ENCODE measurements at regions not wholly inside any gene's neighbourhood (a gene's known extent, or its start where the extent isn't known, plus 50 kb on each side); places are given as distances from the start of the nearest gene placed in this dataset.

GRCh38 chr3:107216711-107217110, 160.5 kb upstream of the CCDC54 start:
- DNase-seq: no peak
- Histone ChIP-seq H3K4me3 (no peak overlapping the region), H3K27ac (no peak overlapping the region), H3K4me1 (no peaks in the 10 kb centered on the region), H3K9me3 (no peaks in the 10 kb centered on the region), H3K36me3 (no peaks in the 10 kb centered on the region), H3K27me3 (no peaks in the 10 kb centered on the region)
- no peak for TF ChIP-seq POLR2A (IDR thresholded peaks at IDR 0.05)

- Histone ChIP-seq H3K4me1 (no peaks in the 10 kb centered on the region), H3K36me3 (no peaks in the 10 kb centered on the region), H3K9me3 (no peaks in the 10 kb centered on the region), H3K4me3 (no peak overlapping the region), H3K27ac (no peak overlapping the region), H3K27me3 (no peaks in the 10 kb centered on the region)
- TF ChIP-seq CTCF (IDR thresholded peaks at IDR 0.05) (no peak), POLR2A (IDR thresholded peaks at IDR 0.05) (no peak)
- DNase-seq: no peak
Measured at GRCh38 chr3:107217172-107217571, 160.1 kb upstream of the CCDC54 start.

GRCh38 chr3:107218864-107219269, 158.4 kb upstream of the CCDC54 start:
- no peaks in the 10 kb centered on the region for H3K36me3 ChIP-seq
- H3K27me3 ChIP-seq: no peaks in the 10 kb centered on the region
- no peak overlapping the region for H3K27ac ChIP-seq
- DNase-seq: no peak
- no peaks in the 10 kb centered on the region for H3K9me3 ChIP-seq
- H3K4me3 ChIP-seq: no peak overlapping the region
- no peaks in the 10 kb centered on the region for H3K4me1 ChIP-seq
- TF ChIP-seq CTCF (IDR thresholded peaks at IDR 0.05) (no peak), POLR2A (IDR thresholded peaks at IDR 0.05) (no peak)

- Histone ChIP-seq H3K4me1 (no peaks in the 10 kb centered on the region), H3K9me3 (no peaks in the 10 kb centered on the region), H3K36me3 (no peaks in the 10 kb centered on the region), H3K27ac (no peak overlapping the region), H3K27me3 (no peaks in the 10 kb centered on the region), H3K4me3 (no peak overlapping the region)
- TF ChIP-seq POLR2A (IDR thresholded peaks at IDR 0.05) (no peak), CTCF (IDR thresholded peaks at IDR 0.05) (no peak)
- DNase-seq: no peak
Measured at GRCh38 chr3:107220538-107220937, 156.7 kb upstream of the CCDC54 start.

- no peaks in the 10 kb centered on the region for H3K36me3 ChIP-seq
- H3K4me3 ChIP-seq: no peak overlapping the region
- no peaks in the 10 kb centered on the region for H3K4me1 ChIP-seq
- TF ChIP-seq CTCF (IDR thresholded peaks at IDR 0.05): no peak
- TF ChIP-seq POLR2A (IDR thresholded peaks at IDR 0.05): no peak
- H3K9me3 ChIP-seq: no peaks in the 10 kb centered on the region
- no peak for DNase-seq
- H3K27ac ChIP-seq: no peak overlapping the region
- H3K27me3 ChIP-seq: no peaks in the 10 kb centered on the region
Measured at GRCh38 chr3:107221856-107222255, 155.4 kb upstream of the CCDC54 start.

- DNase-seq: no peak
- Histone ChIP-seq H3K36me3 (no peaks in the 10 kb centered on the region), H3K9me3 (no peaks in the 10 kb centered on the region), H3K4me1 (no peaks in the 10 kb centered on the region), H3K27me3 (no peaks in the 10 kb centered on the region), H3K4me3 (no peak overlapping the region), H3K27ac (no peak overlapping the region)
- TF ChIP-seq CTCF (IDR thresholded peaks at IDR 0.05): no peak
- TF ChIP-seq POLR2A (IDR thresholded peaks at IDR 0.05): no peak
Measured at GRCh38 chr3:107222907-107223306, 154.3 kb upstream of the CCDC54 start.

Measured in Peyer's patch (tissue), 4 donors.